Stimulated activated CD8-positive, alpha-beta memory T cell treated with anti-CD3 and anti-CD28 coated beads, Interleukin-15, amount 100 ng/mL, for 1 hour (primary cell): ENCODE measurements at regions not wholly inside any gene's neighbourhood (a gene's known extent, or its start where the extent isn't known, plus 50 kb on each side); places are given as distances from the start of the nearest gene placed in this dataset.
"Not testable (repeated sequence)": the region's sequence is repeated elsewhere in the genome, so short reads cannot be mapped to it uniquely, and the experiment has no call there.

Experiments used
- DNase-seq: peaks from one replicate; pipeline ENCODE4 v3.0.0-alpha.2; 2020; ENCODE audit warnings: low read depth

DNA sequence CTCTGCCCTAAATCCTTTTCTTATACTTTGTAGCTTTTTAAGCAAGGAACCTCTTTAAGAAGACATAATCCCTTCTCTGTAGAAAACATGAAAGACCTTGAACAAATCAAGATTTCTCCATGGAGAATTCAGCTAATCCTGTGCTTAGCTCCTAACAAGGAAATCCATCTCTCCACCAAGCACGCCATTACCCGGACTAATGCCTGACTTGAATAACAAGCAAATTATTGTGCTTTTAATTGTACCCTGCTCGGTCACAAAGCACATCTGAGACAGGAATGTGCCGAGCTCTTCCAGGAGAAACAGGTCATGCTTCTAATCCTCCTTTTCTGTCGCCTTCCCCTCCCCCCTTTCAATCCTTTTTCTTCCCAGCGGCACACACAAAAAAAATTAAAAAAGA, 141.3 kb downstream of the PSAT1 start:
- no peak for DNase-seq

DNA sequence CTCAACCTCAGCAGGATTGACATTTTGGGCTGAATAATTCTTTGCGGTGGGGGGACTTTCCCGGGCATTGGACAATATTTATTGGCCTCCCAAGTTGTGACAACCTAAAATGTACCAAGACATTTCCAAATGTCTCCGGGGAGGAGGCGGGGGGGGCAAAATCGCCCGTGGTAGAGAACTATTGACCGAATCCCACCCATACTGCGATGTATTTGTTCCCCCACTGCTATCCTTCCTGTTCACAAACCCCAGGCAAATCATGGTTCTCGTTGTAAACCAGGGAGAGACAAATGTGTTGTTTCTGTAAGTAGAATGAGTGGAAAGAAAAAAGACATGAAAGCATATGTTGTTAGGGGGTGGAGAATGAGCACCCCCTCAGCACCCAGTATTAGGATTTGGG, 141.9 kb downstream of the PSAT1 start:
- no peak for DNase-seq

DNA sequence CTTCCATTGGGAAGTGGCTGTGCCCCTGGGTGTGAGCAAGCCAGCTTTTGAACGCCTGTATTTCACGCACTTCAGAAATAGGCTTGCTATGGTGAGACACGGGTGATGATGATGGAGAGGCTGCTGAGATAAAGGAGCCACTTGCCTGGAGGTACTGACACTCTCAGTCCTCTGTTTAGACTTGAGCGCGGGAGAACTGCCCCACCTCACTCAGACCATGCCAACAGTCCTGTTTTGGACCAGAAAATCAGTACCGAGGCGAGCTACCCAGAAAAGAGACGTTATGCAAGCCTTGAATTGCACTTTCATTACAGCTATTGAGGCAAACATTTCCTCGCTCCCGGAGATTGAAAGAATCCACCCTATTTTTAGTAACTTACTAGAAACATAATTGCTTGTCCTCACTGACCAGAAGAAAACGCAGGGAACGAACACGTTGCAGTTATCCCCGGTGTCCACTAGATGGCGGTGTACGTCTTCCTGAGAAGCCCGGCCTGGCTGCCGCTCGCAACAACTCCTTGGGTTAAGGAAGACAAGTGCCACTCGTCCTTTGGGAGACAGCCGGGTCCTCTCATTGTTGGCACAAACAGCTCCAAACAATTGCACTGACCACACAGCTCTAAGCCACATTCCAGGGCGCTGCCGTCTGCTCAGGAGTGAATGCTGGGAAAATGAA, 142.4 kb downstream of the PSAT1 start:
- DNase-seq: peak; percentile 37

DNA sequence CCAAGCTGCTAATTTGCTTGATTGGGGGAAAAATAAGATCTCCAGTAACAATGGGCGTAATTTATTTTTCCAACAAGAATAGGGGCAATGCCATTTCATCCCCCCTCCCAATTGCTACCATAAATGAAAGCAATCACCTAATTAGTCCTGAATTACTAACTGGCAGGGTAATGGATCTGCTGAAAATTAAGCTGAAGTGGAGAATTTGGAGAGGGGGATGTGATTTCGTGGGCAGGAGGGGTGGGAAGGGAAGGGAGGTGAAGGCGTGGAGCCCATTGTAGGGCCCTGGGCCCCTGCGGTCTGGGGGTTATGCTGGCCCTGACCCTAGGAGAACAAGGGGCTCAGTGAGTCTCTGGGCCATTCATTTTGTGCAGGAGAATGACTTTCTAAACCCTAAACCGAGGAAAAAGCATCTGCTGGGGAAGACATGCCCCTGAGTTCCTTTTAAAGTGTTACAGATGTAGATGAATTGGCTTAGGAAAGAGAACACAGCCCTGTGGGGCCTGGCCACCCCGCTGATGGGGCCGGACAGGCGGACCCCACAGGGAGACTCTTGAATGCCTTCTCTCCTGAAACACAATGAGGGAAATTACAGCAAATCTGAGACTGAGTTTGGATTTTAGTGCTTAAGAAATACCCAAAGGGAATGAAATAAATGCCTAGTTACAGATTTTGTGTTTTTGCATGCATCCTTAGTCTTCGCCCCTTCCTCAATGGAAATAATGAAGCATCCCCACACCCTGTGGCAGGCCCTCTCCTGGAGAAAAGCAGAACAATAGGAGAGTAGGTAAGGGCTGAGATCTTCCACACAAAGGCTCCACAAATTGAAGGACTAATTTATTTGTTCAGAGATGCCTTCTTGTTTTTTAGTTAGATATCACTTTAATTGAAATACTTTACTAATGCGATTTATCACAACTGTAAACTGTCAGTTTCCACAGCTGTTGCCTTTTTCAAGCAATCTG, 143.2 kb downstream of the PSAT1 start:
- DNase-seq: no peak

DNA sequence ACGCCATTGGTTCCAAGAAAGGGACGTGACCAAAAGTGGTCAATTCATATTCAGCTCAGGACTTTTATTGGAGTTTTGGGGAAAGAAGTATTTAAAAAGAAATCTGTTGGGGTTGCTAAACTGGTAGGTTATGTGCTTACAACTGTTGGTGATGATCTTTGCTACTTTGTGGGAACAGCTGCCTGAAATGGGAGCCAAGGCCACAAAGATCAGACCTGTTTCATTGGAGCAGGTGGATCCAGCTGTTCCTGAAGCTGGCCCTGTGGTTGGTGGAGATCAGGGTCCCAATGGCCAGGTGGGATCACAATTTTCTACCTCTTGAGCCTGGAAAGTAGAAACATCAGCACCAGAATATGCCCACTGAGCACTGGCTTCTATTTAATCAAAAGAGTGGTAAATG, 144.5 kb downstream of the PSAT1 start:
- no peak for DNase-seq

DNA sequence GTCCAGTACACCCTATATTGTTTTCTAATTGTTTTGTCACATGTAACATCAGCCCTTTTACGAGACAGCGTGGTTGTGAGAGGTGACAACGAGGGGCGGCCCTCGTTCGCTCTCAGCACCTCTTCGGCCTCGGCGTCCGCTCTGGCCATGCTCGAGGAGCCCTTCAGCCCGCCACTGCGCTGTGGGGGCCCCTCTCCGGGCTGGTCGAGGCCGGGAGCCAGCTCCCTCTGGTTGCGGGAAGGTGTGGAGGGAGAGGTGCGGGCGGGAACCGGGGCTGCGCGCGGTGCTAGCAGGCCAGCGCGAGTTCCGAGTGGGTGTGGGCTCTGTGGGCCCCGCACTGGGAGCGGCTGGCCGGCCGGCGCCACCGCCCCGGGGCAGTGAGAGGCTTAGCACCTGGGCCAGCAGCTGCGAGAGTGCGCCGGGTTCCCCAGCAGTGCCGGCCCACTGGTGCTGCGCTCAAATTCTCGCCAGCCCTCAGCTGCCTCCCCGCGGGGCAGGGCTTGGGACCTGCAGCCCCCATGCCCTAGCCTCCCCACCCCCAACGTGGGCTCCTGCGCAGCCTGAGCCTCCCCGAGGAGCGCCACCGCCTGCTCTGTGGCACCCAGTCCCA, 145.0 kb downstream of the PSAT1 start:
- DNase-seq: no peak

DNA sequence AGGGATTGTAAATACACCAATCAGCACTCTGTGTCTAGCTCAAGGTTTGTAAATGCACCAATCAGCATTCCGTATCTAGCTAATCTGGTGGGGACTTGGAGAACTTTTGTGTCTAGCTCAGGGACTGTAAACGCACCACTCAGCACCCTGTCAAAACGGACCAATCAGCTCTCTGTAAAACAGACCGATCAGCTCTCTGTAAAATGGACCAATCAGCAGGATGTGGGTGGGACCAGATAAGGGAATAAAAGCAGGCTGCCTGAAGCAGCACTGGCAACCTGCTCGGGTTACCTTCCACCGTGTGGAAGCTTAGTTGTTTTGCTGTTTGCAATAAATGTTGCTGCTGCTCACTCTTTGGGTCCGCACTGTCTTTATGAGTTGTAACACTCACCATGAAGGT, 145.7 kb downstream of the PSAT1 start:
- not testable (repeated sequence) for DNase-seq

DNA sequence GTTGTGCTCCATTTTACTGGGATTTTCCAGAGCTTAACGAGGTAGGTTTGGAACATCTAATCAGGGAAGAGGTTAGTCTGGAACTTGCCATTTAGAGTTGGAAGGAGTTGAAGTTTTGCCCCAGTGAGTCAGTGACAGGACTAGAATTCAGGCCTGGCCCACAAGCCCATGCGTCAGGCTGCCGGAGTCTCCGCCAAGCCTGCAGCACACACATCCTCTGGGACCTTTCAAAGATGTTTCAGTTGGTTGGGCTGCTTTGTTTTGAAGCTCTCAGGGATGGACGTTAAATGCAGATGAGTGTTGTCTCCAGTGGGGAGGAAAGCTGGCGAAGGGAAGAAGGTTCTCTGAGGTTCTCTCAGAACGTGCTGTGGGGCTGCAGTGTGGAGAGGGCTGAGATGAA, 147.0 kb downstream of the PSAT1 start:
- no peak for DNase-seq

DNA sequence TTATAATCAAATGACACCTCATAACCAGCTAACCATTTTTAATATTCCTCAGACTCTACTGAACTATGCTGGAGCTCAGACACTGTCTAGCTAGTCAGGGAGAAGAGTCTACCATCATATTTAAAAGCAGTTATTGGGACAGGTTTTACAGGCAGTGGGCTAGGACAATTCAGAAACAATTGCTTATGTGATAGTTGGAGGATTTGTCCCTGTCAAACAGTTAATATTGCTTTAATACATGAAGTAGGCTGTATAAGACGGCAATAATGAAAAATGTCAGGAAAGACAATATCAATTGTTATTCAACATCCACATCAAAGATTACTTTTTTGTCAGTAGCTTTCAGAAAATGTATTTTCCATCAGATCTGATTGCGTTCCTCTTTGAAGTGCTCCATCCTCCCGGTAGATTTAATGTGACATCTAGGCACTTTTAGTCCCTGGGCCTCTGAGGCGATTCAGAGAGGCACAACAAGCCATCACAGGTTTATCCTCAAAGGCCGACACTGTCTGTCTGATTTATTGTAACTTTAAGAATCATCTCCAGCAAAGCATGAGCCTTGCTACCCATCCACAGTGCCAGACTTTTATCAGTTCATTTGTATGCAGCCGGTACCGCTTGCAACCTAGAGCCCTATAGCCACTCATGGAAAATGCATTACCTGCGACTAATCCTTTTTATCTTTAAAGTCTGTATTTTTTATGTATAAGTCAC, 152.2 kb downstream of the PSAT1 start:
- no peak for DNase-seq

DNA sequence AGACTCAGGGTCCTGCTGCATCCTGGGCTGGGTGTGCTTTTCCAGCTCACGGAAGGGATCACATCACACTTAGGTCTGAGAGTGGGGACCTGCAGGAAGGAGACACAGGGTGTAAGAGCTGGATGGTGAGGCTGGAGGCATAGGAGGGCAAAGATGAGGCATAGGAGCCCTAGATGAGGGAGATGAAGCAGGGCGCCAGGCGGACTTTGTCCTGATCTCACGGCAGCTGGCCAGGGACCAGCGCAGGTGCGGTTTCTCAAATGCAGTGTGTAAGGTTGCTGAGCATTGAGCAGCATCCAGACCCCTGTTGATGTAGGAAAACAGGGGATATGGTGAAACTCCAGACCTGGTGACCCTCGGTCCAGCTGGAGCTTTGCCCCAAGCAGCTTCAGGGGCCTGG, 156.5 kb downstream of the PSAT1 start:
- no peak for DNase-seq

DNA sequence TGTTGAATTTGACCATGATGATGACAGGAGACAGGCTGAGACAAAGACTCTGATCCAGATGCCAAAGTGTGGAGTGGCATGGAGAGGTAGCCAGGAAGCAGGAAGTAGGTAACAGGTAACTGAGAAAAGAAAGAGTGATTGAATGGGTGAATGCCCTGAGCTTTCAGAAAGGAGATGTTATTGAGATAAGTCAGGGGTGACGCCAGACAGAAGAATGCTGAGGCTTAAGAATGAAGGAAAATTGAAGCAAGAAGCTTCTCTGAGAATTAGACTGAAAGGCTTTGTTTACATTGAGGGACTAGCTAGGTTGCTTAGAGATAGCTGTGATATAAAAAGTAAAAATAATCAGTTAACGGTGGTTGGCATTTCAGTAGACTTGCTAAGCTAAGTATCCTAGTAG, 165.7 kb downstream of the PSAT1 start:
- no peak for DNase-seq

DNA sequence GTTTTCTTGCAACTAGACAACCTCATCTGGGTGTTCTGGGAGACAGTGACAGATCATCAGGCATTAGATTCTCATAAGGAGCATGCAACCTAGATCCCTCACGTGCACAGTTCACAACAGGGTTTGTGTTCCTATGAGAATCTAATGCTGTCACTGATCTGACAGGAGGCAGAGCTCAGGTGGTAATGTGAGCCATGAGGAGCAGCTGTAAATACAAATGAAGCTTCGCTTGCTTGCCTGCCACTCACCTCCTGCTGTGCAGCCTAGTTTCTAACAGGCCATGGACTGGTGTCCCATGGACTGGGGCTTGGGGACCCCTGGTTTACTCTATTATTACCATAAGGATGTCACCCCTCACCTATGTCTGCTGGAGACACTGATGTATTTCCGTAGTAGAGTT, 166.8 kb downstream of the PSAT1 start:
- no peak for DNase-seq

DNA sequence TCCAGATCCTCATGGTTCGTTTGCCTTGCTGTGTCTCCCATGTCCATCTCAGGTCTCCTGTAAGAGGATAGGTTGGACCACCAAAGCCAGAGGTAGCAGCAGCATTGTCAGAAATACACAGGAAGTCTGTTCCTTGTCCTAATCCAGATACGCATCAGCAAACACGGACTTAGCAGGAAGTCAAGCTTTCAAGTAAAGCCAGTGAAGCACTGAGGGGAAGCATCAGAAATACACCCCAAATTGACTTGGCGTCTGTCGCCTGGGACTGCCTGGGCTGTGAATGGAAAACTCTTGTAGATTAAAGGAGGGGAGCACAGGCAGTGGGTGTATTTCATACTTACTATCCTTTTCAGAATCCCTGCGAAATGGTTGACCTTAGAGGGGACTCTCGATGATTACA, 171.3 kb downstream of the PSAT1 start:
- no peak for DNase-seq

DNA sequence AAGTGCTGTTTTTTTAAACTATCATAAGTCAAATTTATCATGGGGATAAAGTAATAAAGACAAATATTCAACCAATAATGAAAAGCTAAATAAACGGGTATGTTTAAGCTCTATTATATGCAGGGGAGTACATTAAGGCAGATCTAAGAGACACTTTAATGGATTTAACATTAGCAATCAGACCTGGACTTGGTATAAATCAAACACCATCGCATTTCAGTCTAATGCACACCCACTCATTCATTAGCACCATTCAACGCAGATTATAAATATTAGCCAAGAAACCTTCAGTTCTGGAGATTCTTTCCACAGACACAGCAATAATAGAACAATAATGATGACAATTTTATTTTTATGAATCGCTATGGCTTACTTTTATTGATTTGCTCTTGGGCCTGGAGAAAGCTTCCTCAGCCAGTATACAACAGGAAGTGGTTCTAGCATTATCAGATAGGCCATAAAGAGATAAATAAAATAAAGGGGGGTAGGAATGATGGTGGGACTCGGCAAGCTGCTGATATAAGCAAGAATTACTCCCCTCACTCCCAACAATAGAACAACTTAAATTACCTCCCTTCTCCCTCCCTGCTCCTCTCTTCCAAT, 172.2 kb downstream of the PSAT1 start:
- no peak for DNase-seq

DNA sequence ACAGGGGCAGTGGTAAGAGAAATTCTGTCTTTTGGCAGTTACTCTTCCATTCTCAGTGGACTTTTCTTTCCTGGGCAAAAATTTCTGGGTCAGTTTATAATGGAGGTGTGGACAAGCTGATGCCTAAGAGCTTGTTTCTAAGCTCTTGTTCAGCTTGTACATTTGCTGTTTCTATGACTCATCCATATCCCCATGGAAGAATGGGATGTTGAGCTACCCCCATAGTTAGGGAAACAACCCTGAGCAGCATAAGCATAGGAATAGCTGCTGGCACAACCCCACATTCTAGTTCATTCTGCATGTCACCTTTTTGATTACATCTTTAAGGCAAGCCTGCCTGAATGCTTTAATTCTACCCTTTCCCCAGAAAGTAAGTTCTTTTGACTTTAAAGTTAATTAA, 173.3 kb downstream of the PSAT1 start:
- DNase-seq: no peak

DNA sequence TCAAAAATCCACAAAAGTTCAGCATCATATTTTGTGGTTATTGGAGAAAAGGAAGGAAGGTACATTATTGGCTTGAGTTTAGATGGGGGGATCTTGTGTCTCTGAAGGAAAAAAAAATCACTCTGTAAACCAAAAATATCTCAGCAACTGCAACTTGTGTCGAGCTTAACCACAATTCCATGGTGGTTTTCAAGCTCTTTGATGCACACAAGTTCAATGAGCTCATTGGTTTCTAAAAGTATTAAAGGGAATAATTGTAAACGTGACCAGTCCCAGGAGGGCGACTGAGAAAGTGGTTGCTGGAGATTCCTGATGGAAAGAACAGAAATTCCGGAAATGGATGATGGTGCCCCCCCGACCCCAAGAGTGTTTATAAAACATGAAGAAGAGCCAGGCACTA, 173.8 kb downstream of the PSAT1 start:
- no peak for DNase-seq

DNA sequence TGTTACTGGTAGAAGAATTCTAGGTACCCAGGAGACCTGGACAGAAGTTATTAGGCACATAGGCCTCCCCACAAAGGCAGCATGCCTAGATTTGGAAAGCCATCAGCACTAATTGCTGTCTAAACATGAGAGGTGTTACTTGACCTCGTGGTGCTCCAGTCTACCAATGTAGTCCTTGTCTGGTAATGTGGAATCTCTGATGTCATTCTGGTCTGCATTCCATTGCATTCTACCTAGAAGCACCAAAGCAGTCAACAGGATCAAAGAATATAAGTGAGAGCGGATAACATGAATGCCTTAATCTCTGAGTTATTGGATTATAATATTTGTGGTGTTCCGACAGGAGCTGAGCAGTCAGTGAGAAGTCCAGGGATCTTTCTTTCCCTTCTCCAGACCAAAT, 175.2 kb downstream of the PSAT1 start:
- DNase-seq: no peak

DNA sequence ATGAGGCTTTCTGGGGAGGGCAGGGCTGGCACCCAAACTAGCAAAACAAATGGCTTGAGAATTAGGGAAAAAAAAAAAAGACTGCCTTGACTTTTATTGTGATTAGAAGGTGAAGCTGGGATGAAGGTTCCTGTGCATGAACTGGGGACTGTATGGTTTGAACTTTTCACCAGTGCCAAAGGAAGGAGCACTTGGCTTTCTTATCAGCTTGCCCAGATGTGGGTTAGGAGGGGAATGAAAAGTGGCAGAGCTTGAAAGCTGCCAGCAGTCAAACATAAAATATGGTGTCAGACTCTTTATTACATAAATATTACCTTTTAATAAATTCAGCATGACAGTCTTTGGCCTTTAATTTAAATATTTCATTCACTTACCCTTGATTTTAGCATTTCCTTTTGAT, 182.5 kb downstream of the PSAT1 start:
- no peak for DNase-seq

DNA sequence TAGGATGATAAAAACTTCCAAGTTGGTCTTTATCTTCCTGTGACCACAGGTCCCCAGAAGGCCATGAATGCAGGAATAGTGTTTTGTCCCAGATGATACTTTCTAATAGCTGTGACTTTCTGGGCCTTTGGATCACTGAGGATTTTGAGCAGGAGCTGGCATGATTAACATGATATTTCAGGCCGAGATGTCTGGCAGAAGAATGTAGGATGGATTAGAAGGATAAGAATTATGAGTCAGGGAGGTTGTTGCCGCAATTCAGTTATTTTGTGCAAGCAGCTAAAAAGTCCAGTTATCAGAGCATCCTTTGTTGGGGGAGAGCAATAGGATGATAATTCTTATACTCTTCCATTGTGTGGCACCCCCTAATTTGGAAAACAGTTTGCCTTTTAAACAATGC, 189.7 kb downstream of the PSAT1 start:
- DNase-seq: no peak

DNA sequence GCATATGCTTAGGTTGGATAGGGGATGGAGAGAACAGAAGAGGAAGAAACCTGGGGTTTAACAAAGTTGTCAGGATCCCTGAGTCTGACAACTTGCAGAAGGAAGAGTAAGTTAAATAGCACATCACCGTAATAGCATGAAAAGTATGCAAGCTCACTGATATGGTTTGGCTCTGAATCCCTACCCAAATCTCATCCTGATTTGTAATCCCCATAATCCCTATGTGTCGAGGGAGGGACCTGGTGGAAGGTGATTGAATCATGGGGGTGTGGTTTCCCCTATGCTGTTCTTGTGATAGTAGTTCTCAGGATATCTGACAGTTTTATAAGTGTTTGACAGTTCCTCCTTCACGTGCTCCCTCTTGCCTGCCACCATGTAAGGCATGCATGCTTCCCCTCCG, 193.3 kb downstream of the PSAT1 start:
- no peak for DNase-seq

DNA sequence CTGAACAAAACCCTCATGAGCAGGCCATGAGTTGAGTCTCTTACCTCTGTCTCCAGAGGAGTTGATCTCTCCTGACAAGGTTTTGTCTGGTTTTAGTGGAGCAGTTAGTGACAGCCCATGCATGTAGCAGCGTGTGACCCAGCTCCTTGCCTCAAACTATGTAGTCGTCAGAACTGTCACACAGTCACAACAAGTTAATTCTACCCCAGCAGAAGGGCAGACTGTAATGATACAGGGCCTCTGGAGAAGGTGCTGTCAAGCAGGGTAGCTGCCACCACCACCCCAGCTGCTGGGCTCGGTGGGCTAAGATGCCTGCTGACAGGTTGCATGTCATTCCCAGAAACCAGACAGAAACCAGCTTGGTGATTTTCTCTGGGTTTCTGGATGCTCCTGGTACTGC, 194.5 kb downstream of the PSAT1 start:
- no peak for DNase-seq

DNA sequence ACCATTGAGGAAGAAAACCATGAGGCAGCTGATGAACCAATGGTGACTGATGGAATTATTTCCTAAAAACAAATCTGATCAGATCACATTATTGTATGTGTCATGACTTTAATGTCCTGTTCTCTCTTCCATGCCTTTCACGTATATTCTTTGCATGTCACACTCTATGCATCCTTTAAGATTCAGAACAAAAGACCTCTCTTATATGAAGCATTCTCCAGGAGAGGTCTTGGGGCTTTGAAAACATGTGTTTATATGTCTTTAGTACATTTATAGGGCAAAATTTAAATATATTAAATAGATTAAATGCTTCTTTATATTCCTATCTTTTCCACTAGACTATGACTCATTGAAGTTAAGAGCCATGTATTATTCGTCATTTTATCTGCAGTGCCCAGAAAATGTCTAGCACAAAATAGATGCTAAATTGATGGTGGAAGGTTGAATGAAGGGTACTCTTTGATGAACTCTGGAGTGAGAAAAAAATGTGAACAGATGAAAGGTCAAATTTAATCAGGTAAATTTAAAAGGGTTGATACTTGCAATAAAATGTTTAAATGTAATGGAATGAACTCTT, 196.3 kb downstream of the PSAT1 start:
- no peak for DNase-seq
